Parathyroid adenoma (tissue), 2 donors: ENCODE measurements at regions not wholly inside any gene's neighbourhood (a gene's known extent, or its start where the extent isn't known, plus 50 kb on each side); places are given as distances from the start of the nearest gene placed in this dataset.

Experiments used
- H2AFZ ChIP-seq: fragments of 300-600 bp; sonication (generic); one replicate; pipeline ENCODE4 v1.7.0; 2017; ENCODE audit warnings: antibody characterized with exemption, mild to moderate bottlenecking
- H3K27ac ChIP-seq: fragments of 300-600 bp; sonication (generic); one replicate; pipeline ENCODE4 v1.7.0; 2017
- H3K27me3 ChIP-seq: fragments of 300-600 bp; sonication (generic); one replicate; pipeline ENCODE4 v1.7.0; 2017; ENCODE audit warnings: low read length; ENCODE audit not compliant: control insufficient read depth, insufficient read depth
- H3K36me3 ChIP-seq: fragments of 300-600 bp; sonication (generic); one replicate; pipeline ENCODE4 v1.7.0; 2017; ENCODE audit warnings: low read length; ENCODE audit not compliant: control insufficient read depth, insufficient read depth
- H3K4me1 ChIP-seq: fragments of 300-600 bp; sonication (generic); one replicate; pipeline ENCODE4 v1.7.0; 2017; ENCODE audit warnings: control low read depth
- H3K4me2 ChIP-seq: fragments of 300-600 bp; sonication (generic); one replicate; pipeline ENCODE4 v1.7.0; 2017; ENCODE audit warnings: low read length
- H3K4me3 ChIP-seq: fragments of 300-600 bp; sonication (generic); one replicate; pipeline ENCODE4 v1.7.0; 2017; ENCODE audit warnings: low read depth, low read length
- H3K79me2 ChIP-seq: fragments of 300-600 bp; sonication (generic); one replicate; pipeline ENCODE4 v1.7.0; 2017; ENCODE audit warnings: control low read depth
- H3K9ac ChIP-seq: fragments of 300-600 bp; sonication (generic); one replicate; pipeline ENCODE4 v1.7.0; 2017; ENCODE audit warnings: mild to moderate bottlenecking
- H3K9me3 ChIP-seq: fragments of 300-600 bp; sonication (generic); one replicate; pipeline ENCODE4 v1.7.0; 2017; ENCODE audit warnings: low read length; ENCODE audit not compliant: control insufficient read depth
- CTCF ChIP-seq: fragments of 300-600 bp; sonication (generic); IDR thresholded peaks from one replicate; pipeline ENCODE4 v1.7.0; 2017; ENCODE audit warnings: antibody characterized with exemption, mild to moderate bottlenecking
- donor health status: primary hyperparathyroidism.

- Histone ChIP-seq H3K4me1 (no peaks in the 10 kb centered on the region), H3K9me3 (peaks cover 2% of the 10 kb centered on the region), H3K27ac (no peak overlapping the region), H3K27me3 (no peaks in the 10 kb centered on the region), H3K4me2 (no peak overlapping the region), H3K4me3 (no peak overlapping the region), H3K36me3 (no peaks in the 10 kb centered on the region), H2AFZ (no peak overlapping the region), H3K9ac (no peak overlapping the region), H3K79me2 (no peaks in the 10 kb centered on the region)
- no peak for TF ChIP-seq CTCF
Observed at GRCh38 chr3:5510300-5510699, 322.8 kb downstream of the EDEM1 start.

DNA sequence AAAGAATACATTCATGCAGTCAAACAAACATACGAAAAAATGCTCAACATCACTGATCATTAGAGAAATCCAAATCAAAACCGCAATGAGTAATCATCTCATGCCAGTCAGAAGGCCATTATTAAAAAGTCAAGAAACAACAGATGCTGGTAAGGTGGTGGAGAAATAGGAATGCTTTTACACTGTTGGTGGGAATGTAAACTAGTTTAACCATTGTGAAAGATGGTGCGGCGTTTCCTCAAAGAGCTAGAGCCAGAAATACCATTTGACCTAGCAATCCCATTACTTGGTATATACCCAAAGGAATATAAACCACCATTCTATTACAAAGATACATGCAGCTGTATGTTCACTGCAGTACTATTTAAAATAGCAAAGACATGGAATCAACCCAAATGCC, 330.4 kb downstream of the EDEM1 start:
- no peaks in the 10 kb centered on the region for H3K27me3 ChIP-seq
- H3K36me3 ChIP-seq: no peaks in the 10 kb centered on the region
- no peak overlapping the region for H3K4me2 ChIP-seq
- no peaks in the 10 kb centered on the region for H3K9me3 ChIP-seq
- H2AFZ ChIP-seq: no peak overlapping the region
- H3K9ac ChIP-seq: no peak overlapping the region
- no peaks in the 10 kb centered on the region for H3K79me2 ChIP-seq
- no peaks in the 10 kb centered on the region for H3K4me1 ChIP-seq
- H3K4me3 ChIP-seq: no peak overlapping the region
- no peak for TF ChIP-seq CTCF
- no peak overlapping the region for H3K27ac ChIP-seq

DNA sequence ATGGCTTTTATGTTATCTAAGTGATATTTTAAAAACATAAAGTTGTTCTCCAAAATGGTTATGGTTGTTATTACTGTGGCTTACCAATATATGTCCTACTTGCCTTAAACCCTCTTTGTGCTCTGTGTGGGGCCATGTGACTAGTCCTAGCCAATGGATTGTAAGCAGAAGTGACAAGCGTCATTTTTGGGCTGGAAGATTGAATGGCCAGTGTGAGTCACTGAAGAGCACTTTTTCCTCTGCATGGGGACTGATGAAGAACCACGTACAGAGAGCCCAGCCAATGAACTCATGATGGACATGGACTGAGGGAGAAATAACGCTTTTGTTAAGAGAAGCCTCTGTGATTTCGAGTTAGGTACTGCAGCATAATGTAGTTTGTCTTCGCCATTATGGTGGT, 332.7 kb downstream of the EDEM1 start:
- TF ChIP-seq CTCF: no peak
- H3K79me2 ChIP-seq: no peaks in the 10 kb centered on the region
- no peaks in the 10 kb centered on the region for H3K36me3 ChIP-seq
- H3K27ac ChIP-seq: no peak overlapping the region
- no peak overlapping the region for H3K9ac ChIP-seq
- H3K9me3 ChIP-seq: no peaks in the 10 kb centered on the region
- H3K4me1 ChIP-seq: no peaks in the 10 kb centered on the region
- H3K4me2 ChIP-seq: no peak overlapping the region
- no peaks in the 10 kb centered on the region for H3K27me3 ChIP-seq
- H3K4me3 ChIP-seq: no peak overlapping the region
- H2AFZ ChIP-seq: no peak overlapping the region

- no peak overlapping the region for H2AFZ ChIP-seq
- H3K27ac ChIP-seq: no peak overlapping the region
- H3K79me2 ChIP-seq: no peaks in the 10 kb centered on the region
- H3K4me2 ChIP-seq: no peak overlapping the region
- H3K9ac ChIP-seq: no peak overlapping the region
- H3K9me3 ChIP-seq: no peaks in the 10 kb centered on the region
- H3K4me1 ChIP-seq: no peaks in the 10 kb centered on the region
- no peaks in the 10 kb centered on the region for H3K36me3 ChIP-seq
- no peak for TF ChIP-seq CTCF
- no peaks in the 10 kb centered on the region for H3K27me3 ChIP-seq
- H3K4me3 ChIP-seq: no peak overlapping the region
Observed at GRCh38 chr3:5523125-5523524, 335.6 kb downstream of the EDEM1 start.

GRCh38 chr3:5531039-5531438, 343.5 kb downstream of the EDEM1 start:
- Histone ChIP-seq H3K27me3 (no peaks in the 10 kb centered on the region), H3K9me3 (no peaks in the 10 kb centered on the region), H3K9ac (no peak overlapping the region), H3K79me2 (no peaks in the 10 kb centered on the region), H2AFZ (no peak overlapping the region), H3K36me3 (no peaks in the 10 kb centered on the region), H3K4me3 (no peak overlapping the region), H3K27ac (no peak overlapping the region), H3K4me1 (no peaks in the 10 kb centered on the region), H3K4me2 (no peak overlapping the region)
- no peak for TF ChIP-seq CTCF
